GM21619 (cell line): ENCODE measurements at regions not wholly inside any gene's neighbourhood (a gene's known extent, or its start where the extent isn't known, plus 50 kb on each side); places are given as distances from the start of the nearest gene placed in this dataset.

Source experiments
- ATAC-seq: cut with Tn5 transposase; IDR thresholded peaks from one replicate; pipeline ENCODE4 v1.9.1; 2021; ENCODE audit not compliant: unreplicated experiment

DNA sequence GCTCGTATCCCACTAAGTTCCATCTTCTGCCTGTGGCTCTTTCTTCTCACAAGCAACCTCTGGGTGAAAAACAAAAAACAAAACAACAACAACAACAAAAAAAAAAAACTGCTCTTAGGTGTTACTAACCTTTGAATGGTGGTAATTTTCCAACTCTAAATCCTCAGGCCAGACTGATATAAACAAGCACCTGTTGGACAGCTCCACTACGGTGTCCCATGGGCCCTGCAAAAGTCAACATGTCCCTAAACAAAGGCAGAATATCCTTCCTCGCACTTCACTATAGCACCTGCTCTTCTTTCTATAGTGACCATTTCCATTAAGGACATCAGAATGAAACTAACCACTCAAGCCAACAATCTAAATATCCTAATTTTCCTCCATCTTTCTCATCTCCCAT, 54.6 kb upstream of the PARM1 start:
- ATAC-seq, result no peak

DNA sequence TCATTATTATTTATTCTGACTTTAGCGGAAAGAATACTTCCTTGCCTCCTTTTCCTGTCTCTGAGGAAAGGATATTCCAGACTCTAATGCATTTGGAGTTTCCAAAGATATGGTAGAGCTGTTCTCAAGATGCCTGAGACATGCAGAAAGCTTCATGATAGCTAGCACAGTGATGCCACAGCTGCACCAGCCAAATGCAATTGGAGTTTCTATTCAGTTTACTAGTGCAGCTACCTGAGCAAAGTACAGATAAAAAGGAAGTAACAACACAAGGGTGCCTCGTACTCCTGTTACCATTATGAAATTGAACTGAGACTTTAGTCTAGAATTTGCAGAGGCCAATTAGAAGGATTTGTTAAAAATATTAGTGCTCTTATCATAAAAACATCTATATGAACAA, 57.5 kb upstream of the PARM1 start:
- ATAC-seq, result no peak

GRCh38 chr4:74874753-74875367, 58.1 kb upstream of the PARM1 start:
- peak; percentile 54 for ATAC-seq

GRCh38 chr4:74873545-74874301, 59.2 kb upstream of the PARM1 start:
- ATAC-seq, result peak; percentile 92

DNA sequence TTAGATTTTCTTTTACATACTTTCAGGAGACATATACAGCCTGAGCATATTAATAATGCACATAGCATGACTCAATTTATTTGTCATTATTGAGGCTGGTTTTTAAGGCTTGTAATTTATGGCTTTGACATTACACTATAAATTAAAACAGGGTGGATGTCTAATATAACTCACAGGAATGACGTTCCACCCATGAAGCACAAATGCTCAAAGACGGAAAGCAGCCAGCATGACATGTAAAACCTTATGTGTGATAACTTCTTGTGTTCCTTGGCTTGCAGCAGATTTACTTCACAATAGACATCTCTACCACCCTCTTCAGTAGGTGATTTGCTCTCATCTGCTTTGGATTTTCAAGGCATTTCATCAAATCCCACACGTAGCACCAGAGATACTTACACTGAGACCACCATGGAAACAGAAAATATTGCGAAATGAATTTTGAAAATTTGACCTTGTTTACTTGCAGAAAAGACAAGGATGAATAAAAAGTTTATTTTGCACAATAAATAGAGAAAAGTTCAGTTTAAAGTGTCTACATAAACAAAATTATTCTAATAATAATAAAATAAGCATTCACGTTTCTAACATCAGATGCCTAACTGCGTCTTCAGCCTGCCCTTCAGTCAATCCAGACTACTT, 64.7 kb upstream of the BTC start:
- no peak for ATAC-seq

DNA sequence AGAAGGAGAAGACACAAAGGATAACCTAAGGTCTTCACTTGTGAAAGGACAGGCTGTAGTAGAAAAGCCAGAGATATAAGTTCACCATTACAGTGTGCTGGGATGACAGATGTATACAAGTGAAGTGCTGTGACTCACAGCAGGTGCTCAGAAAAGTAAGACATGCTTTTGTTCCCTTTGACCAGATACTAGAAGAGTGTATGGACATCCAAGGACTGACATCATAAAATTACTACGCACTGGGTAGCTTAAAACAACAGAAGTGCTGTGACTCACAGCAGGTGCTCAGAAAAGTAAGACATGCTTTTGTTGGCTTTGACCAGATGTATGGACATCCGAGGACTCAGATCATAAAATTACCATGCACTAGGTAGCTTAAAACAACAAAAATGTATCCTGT, 61.6 kb upstream of the BTC start:
- ATAC-seq, result no peak

DNA sequence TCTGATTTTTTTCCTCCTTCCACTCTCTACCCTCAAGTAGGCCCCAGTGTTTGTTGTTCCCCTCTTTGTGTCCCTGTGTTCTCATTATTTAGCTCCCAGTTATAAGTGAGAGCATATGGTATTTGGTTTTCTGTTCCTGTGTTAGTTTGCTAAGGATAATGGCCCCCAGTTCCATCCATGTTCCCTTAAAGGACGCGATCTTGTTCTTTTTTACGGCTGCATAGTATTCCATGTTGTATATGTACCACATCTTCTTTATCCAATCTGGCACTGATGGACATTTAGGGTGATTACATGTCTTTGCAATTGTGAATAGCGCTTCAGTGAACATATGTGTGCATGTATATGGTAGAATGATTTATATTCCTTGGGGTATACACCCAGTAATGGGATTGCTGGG, 54.5 kb upstream of the BTC start:
- no peak for ATAC-seq

- ATAC-seq, result no peak
Observed at GRCh38 chr4:74845834-74846233, 51.5 kb upstream of the BTC start.
